ENCODE measurements at regions not wholly inside any gene's neighbourhood (a gene's known extent, or its start where the extent isn't known, plus 50 kb on each side); places are given as distances from the start of the nearest gene placed in this dataset.
"Not testable (repeated sequence)": the region's sequence is repeated elsewhere in the genome, so short reads cannot be mapped to it uniquely, and the experiment has no call there.

- DNase-seq (ENCODE audit: low read depth) = no peak
Measured at GRCh38 chr7:136533732-136534131, 334.7 kb upstream of the CHRM2 start.

GRCh38 chr7:136530831-136531230 is 337.6 kb upstream of the CHRM2 start:
- no peak for DNase-seq (ENCODE audit: low read depth)

- no peak for DNase-seq (ENCODE audit: low read depth)
Measured at GRCh38 chr7:136528329-136528728, 340.1 kb upstream of the CHRM2 start.

GRCh38 chr7:136527554-136527953 is 340.9 kb upstream of the CHRM2 start:
- no peak for DNase-seq (ENCODE audit: low read depth)

- DNase-seq (ENCODE audit: low read depth) = no peak
Measured at GRCh38 chr7:136526408-136527105, 341.9 kb upstream of the CHRM2 start.

- no peak for DNase-seq (ENCODE audit: low read depth)
Measured at GRCh38 chr7:136523571-136523970, 344.9 kb upstream of the CHRM2 start.

- DNase-seq (ENCODE audit: low read depth) = no peak
Measured at GRCh38 chr7:136517971-136518370, 350.5 kb upstream of the CHRM2 start.

GRCh38 chr7:136514776-136515175 is 353.7 kb upstream of the CHRM2 start:
- no peak for DNase-seq (ENCODE audit: low read depth)

- DNase-seq (ENCODE audit: low read depth) = no peak
Measured at GRCh38 chr7:136513744-136514143, 354.7 kb upstream of the CHRM2 start.

DNA sequence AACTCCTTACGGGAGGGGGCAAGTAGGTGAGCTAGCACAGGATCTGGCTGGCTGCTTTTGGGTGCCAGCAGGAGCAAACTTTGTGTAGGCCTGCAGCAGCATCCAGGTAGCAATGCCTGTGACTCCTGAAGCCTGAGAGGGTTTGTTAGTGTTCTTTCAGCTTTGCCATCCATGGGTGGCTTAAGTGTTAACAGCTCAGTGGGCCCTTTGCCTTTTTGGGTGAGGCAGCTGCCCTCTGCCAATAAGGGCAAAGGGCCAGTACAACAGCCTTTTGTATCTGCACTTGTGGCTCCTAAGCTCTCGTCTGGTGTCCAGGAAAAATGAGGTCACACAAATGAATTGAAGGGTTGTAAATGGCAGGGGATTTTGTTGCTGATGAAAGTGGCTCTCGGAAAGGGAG is 359.0 kb upstream of the CHRM2 start:
- no peak for DNase-seq (ENCODE audit: low read depth)

GRCh38 chr7:136502162-136502561 is 366.3 kb upstream of the CHRM2 start:
- no peak for DNase-seq (ENCODE audit: low read depth)

GRCh38 chr7:136501151-136501550 is 367.3 kb upstream of the CHRM2 start:
- no peak for DNase-seq (ENCODE audit: low read depth)

GRCh38 chr7:136496551-136496950 is 371.9 kb upstream of the CHRM2 start:
- no peak for DNase-seq (ENCODE audit: low read depth)

DNA sequence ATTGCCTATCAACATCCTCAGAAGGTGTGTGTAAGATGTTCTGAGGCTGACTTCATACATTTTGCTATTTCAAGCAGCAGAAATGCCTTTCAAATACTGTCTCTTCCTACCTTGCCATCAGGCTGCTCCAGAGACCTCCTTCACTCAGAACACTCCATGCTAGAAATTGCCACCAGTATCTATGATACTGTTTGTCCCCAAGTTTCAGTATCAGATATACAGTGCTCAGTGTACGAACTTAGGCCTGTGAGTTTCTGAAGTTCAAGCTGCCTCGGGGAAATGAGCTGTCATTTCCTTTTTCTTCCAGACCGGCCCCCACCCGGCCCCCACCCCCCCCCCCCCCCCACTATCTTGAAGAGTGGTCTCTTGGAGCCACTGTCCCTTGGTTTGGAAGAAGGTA is 373.4 kb upstream of the CHRM2 start:
- no peak for DNase-seq (ENCODE audit: low read depth)

GRCh38 chr7:136492366-136492765 is 376.1 kb upstream of the CHRM2 start:
- DNase-seq (ENCODE audit: low read depth) = no peak

- DNase-seq (ENCODE audit: low read depth) = no peak
Measured at GRCh38 chr7:136489808-136490207, 378.6 kb upstream of the CHRM2 start.

DNA sequence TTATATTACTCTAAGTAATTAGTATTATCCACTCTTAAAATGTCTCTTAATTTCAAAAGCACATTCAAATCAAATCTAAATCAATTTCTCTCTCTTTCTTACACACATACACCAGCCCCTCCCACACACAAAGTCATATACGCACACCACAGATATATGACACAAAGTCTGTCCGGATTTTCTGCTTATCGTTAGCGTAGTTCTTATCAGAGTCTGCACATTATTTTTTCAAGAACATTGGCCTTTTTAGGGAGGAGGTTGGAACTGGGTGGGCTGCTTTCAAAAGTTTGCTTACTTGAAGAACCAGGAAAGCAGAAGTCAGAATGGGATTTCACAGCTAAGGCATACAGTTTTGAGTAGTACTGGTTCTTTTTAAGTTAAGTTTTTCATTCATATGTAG is 387.6 kb upstream of the CHRM2 start:
- DNase-seq (ENCODE audit: low read depth) = no peak

DNA sequence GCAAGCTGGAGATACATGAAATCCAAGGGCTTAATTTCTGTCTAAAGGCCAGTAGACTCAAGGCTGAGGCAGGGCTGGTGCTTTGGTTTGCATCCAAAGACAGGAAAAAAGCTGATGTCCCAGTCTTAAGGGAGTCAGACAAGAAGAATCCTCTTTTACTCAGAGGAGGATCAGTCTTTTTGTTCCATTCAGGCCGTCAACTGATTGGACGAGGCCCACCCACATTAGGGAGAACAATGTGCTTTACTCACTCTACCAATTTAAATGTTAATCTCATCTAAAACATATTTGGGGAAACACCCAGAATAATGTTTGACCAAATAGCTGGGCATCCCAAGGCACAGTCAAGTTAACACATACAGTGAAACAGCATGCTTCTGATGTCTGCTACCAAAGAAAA is 388.5 kb upstream of the CHRM2 start:
- DNase-seq (ENCODE audit: low read depth) = no peak

GRCh38 chr7:136470179-136470578 is 398.3 kb upstream of the CHRM2 start:
- DNase-seq (ENCODE audit: low read depth) = no peak

GRCh38 chr7:136452949-136453348 is 415.5 kb upstream of the CHRM2 start:
- DNase-seq (ENCODE audit: low read depth) = no peak

DNA sequence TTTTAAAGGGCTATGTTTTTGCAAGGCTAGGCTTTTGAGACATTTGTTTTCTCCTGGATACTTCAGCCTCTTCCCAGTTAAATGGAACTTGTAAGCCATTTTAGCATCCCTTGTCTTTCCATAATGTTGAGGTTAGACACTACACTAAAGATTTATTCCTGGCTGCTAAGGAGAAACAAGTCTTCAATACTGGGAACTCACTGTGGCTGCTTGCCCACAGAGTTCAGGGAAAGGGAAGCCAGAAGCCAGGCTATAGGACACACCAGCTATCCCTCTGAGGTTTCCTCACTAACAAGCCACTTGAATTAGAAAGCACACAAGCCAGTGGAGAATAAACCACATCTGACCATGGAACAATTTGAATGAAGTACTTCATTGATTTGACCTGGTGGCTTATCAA is 421.7 kb upstream of the CHRM2 start:
- DNase-seq (ENCODE audit: low read depth) = no peak

GRCh38 chr7:136441835-136442234 is 426.6 kb upstream of the CHRM2 start:
- no peak for DNase-seq (ENCODE audit: low read depth)

DNA sequence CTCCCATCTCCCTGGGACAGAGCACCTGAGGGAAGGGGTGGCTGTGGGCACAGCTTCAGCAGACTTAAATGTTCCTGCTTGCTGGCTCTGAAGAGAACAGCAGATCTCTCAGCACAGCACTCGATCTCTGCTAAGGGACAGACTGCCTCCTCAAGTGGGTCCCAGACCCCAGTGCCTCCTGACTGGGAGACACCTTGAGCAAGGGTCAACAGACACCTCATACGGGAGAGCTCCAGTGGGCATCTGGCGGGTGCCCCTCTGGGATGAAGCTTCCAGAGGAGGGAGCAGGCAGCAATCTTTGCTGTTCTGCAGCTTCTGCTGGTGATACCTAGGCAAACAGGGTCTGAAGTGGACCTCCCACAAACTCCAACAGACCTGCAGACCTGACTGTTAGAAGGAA is 436.7 kb upstream of the CHRM2 start:
- not testable (repeated sequence) for DNase-seq (ENCODE audit: low read depth)

DNA sequence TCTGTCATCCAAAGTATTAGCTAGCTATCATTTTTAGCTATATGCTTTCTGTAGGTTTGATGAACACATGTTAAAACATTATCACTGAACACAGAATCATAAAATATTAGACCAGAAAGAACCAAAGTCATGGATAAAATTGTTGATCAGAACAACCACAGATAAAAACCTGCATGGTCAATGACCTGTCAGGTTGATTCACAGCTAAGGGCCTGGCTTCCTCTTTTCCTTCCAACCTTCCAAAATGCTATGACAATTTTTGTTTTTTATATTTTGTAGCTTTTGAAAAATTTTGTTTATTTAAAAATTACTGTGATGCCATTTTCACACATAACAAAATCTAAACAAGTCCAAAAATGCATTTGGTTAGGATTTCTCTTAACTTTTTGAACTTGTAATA is 444.4 kb upstream of the CHRM2 start:
- no peak for DNase-seq (ENCODE audit: low read depth)

DNA sequence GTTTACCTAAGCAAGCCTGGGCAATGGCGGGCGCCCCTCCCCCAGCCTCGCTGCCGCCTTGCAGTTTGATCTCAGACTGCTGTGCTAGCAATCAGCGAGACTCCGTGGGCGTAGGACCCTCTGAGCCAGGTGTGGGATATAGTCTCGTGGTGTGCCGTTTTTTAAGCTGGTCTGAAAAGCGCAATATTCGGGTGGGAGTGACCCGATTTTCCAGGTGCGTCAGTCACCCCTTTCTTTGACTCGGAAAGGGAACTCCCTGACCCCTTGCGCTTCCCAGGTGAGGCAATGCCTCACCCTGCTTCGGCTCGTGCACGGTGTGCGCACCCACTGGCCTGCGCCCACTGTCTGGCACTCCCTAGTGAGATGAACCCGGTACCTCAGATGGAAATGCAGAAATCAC is 442.6 kb upstream of the MTPN start:
- DNase-seq (ENCODE audit: low read depth) = not testable (repeated sequence)

All from stimulated activated CD8-positive, alpha-beta memory T cell treated with anti-CD3 and anti-CD28 coated beads, Interleukin-7, amount 100 ng/mL, for 24 hours (primary cell).